ENCODE measurements at regions not wholly inside any gene's neighbourhood (a gene's known extent, or its start where the extent isn't known, plus 50 kb on each side); places are given as distances from the start of the nearest gene placed in this dataset.

DNA sequence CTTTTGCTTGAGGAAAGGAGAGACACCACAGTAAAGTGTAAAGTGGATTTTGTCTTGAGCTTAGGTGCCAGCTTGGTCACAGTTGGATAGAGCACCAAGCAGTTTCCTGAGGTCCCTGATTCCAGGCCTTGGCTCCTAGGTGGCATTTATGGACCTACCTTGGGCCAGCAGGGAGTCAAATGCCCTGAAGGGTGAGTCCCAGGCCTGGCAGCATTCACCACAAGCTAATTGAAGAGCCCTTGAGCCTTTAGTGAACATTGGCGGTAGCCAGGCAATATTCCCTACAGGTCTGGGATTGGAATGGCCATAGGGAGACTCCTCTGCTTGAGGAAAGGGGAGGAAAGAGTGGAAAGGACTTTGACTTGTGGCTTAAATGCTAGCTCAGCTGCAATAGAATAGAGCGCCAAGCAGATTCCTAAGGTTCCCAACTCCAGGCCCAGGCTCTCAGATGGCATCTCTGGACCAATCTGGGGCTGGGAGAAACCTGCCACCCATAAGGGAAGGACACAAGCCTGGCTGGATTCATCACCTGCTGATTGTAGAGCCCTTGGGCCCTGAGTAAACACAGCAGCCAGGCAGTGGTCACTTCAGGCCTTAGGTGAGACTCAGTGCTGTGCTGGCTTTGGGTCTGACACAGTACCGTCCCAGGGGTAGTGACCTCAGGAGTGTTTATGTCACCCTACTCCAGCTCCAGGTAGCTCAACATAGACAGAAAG is 137.5 kb upstream of the OTOS start:
- BruUV-seq (replicated peaks) = no TSS peak
- in situ Hi-C loops (cut with MboI) = no loop called here
- no peak for ATAC-seq

More for the DNA sequence above, 137.5 kb upstream of the OTOS start:
- no peak overlapping the region for H3K4me3 ChIP-seq
- no peaks in the 10 kb centered on the region for H3K4me1 ChIP-seq (ENCODE audit: control insufficient read depth, insufficient read depth, low read length)
- DNase-seq (ENCODE audit: low read depth, low spot score) = no peak
- no peak overlapping the region for H3K4me2 ChIP-seq (ENCODE audit: control insufficient read depth, insufficient read depth)
- TF ChIP-seq CBX5 (IDR thresholded peaks at IDR 0.05; ENCODE audit: low read depth) = no peak
- no peak for TF ChIP-seq PML (IDR thresholded peaks at IDR 0.05; ENCODE audit: low read length)
- no peak for TF ChIP-seq ETV6 (conservative IDR thresholded peaks at IDR 0.05 in 1 of 2, IDR thresholded peaks at IDR 0.05 in 1 of 2; ENCODE audit: borderline replicate concordance in 1 of 2, low read depth in 1 of 2)
- no peak for TF ChIP-seq SUZ12 (IDR thresholded peaks at IDR 0.05; ENCODE audit: unreplicated experiment)
- no peak for TF ChIP-seq BACH1 (IDR thresholded peaks at IDR 0.05; ENCODE audit: borderline replicate concordance)
- no peak for TF ChIP-seq ESRRA (IDR thresholded peaks at IDR 0.05; ENCODE audit: low read length)
- no peak for TF ChIP-seq PAX5 (IDR thresholded peaks at IDR 0.05; ENCODE audit: borderline replicate concordance, low read depth, low read length)
- TF ChIP-seq, protein P1, sequence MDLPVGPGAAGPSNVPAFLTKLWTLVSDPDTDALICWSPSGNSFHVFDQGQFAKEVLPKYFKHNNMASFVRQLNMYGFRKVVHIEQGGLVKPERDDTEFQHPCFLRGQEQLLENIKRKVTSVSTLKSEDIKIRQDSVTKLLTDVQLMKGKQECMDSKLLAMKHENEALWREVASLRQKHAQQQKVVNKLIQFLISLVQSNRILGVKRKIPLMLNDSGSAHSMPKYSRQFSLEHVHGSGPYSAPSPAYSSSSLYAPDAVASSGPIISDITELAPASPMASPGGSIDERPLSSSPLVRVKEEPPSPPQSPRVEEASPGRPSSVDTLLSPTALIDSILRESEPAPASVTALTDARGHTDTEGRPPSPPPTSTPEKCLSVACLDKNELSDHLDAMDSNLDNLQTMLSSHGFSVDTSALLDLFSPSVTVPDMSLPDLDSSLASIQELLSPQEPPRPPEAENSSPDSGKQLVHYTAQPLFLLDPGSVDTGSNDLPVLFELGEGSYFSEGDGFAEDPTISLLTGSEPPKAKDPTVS (IDR thresholded peaks at IDR 0.05; ENCODE audit: low read depth, low read length) = no peak
- TF ChIP-seq FOXK2 (IDR thresholded peaks at IDR 0.05) = no peak
- TF ChIP-seq, protein P2, sequence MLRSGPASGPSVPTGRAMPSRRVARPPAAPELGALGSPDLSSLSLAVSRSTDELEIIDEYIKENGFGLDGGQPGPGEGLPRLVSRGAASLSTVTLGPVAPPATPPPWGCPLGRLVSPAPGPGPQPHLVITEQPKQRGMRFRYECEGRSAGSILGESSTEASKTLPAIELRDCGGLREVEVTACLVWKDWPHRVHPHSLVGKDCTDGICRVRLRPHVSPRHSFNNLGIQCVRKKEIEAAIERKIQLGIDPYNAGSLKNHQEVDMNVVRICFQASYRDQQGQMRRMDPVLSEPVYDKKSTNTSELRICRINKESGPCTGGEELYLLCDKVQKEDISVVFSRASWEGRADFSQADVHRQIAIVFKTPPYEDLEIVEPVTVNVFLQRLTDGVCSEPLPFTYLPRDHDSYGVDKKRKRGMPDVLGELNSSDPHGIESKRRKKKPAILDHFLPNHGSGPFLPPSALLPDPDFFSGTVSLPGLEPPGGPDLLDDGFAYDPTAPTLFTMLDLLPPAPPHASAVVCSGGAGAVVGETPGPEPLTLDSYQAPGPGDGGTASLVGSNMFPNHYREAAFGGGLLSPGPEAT (IDR thresholded peaks at IDR 0.05; ENCODE audit: low read depth) = no peak
- no peak for TF ChIP-seq CBFB (IDR thresholded peaks at IDR 0.05; ENCODE audit: low read depth)
- TF ChIP-seq SMC3 (IDR thresholded peaks at IDR 0.05; ENCODE audit: borderline replicate concordance, low read length) = no peak
- SMC1A ChIA-PET (ENCODE audit: uncharacterized antibody, unreplicated experiment) = no interaction called here
- CTCF ChIA-PET = no interaction called here
- intact Hi-C loops (cut with micrococcal nuclease; ENCODE audit: unreplicated experiment) = no loop called here
- no peaks in the 10 kb centered on the region for H3K9me3 ChIP-seq (replicated peaks; ENCODE audit: control insufficient read depth, insufficient read depth, low read length)
- POLR2A ChIA-PET = no interaction called here
- H2AFZ ChIP-seq (ENCODE audit: control insufficient read depth, low read depth, low read length) = no peak overlapping the region
- RAD21 ChIA-PET (ENCODE audit: unreplicated experiment) = no interaction called here
- peaks cover 0 to 2% of the 10 kb centered on the region in 2 experiments; a peak in 1 of 4 replicates for H3K27me3 ChIP-seq (replicated peaks in 1 of 2; ENCODE audit: control insufficient read depth in 2 of 2, insufficient read depth in 2 of 2, low read length in 1 of 2)
- H3K27ac ChIP-seq (ENCODE audit: control insufficient read depth, insufficient read depth) = no peak overlapping the region
- 10% methylated on average over 3 of the region's 3 CpGs for WGBS (ENCODE audit: insufficient coverage, insufficient replicate concordance, low lambda C conversion rate, missing lambda C conversion rate)
- no peaks in the 10 kb centered on the region for H4K20me1 ChIP-seq (ENCODE audit: control insufficient read depth, insufficient read depth)
- no peak overlapping the region for H3K9ac ChIP-seq (ENCODE audit: control insufficient read depth, insufficient read depth, low read length)
- no peaks in the 10 kb centered on the region for H3K79me2 ChIP-seq (ENCODE audit: control insufficient read depth, insufficient read depth, low read length)
- no peaks in the 10 kb centered on the region for H3K36me3 ChIP-seq (ENCODE audit: control insufficient read depth in 2 of 2, insufficient read depth in 2 of 2, low read length in 1 of 2)
- no peak for FAIRE-seq

Data from GM12878 (cell line).